ENCODE measurements at regions not wholly inside any gene's neighbourhood (a gene's known extent, or its start where the extent isn't known, plus 50 kb on each side); places are given as distances from the start of the nearest gene placed in this dataset.

- no peak overlapping the region for H3K4me3 ChIP-seq (ENCODE audit: low read length)
- no peaks in the 10 kb centered on the region for H3K9me3 ChIP-seq (ENCODE audit: low read length)
- no peaks in the 10 kb centered on the region for H4K20me1 ChIP-seq (ENCODE audit: low read length)
- ChIA-PET CTCF (no interaction called here), POLR2A (ENCODE audit: unreplicated experiment) (no interaction called here)
- TF ChIP-seq EZH2 (IDR thresholded peaks at IDR 0.05; ENCODE audit: low read length, unreplicated experiment) (no peak), EZH2phosphoT487 (IDR thresholded peaks at IDR 0.05; ENCODE audit: borderline replicate concordance, low read length) (no peak), CTCF (conservative IDR thresholded peaks at IDR 0.05; ENCODE audit: low read depth, low read length) (no peak)
- H3K79me2 ChIP-seq (ENCODE audit: low read length) = no peaks in the 10 kb centered on the region
- H3K36me3 ChIP-seq (ENCODE audit: low read depth, low read length) = no peaks in the 10 kb centered on the region
- BruUV-seq (replicated peaks) = no TSS peak
- intact Hi-C loops (cut with micrococcal nuclease) = no loop called here
- no peak overlapping the region for H2AFZ ChIP-seq (ENCODE audit: low read length)
- no peak overlapping the region for H3K4me2 ChIP-seq (ENCODE audit: low read length)
- no peaks in the 10 kb centered on the region for H3K4me1 ChIP-seq (ENCODE audit: insufficient read depth, low read length)
- no peak overlapping the region for H3K9ac ChIP-seq (ENCODE audit: low read length)
- no peaks in the 10 kb centered on the region for H3K27me3 ChIP-seq (ENCODE audit: low read length)
- no peaks in the 10 kb centered on the region for H3K9me2 ChIP-seq (replicated peaks; ENCODE audit: low read length)
- DNase-seq (no peak), ATAC-seq (no peak)
- no peaks in the 10 kb centered on the region for H3F3A ChIP-seq (ENCODE audit: low read length, unreplicated experiment)
- no peak overlapping the region for H3K27ac ChIP-seq (ENCODE audit: low read length)
Observed at GRCh38 chr3:29176501-29176900, 104.4 kb upstream of the RBMS3 start.

GRCh38 chr3:29178809-29179793 is 101.8 kb upstream of the RBMS3 start:
- Histone ChIP-seq H2AFZ (ENCODE audit: low read length) (no peak overlapping the region), H3K9ac (ENCODE audit: low read length) (no peak overlapping the region), H4K20me1 (ENCODE audit: low read length) (no peaks in the 10 kb centered on the region), H3K36me3 (ENCODE audit: low read depth, low read length) (no peaks in the 10 kb centered on the region), H3K9me3 (ENCODE audit: low read length) (no peaks in the 10 kb centered on the region), H3K27me3 (ENCODE audit: low read length) (no peaks in the 10 kb centered on the region), H3K4me1 (ENCODE audit: insufficient read depth, low read length) (no peaks in the 10 kb centered on the region), H3K79me2 (ENCODE audit: low read length) (no peaks in the 10 kb centered on the region), H3K4me2 (ENCODE audit: low read length) (no peak overlapping the region), H3K9me2 (replicated peaks; ENCODE audit: low read length) (no peaks in the 10 kb centered on the region), H3K27ac (ENCODE audit: low read length) (no peak overlapping the region), H3K4me3 (ENCODE audit: low read length) (no peak overlapping the region), H3F3A (ENCODE audit: low read length, unreplicated experiment) (no peaks in the 10 kb centered on the region)
- TF ChIP-seq CTCF (conservative IDR thresholded peaks at IDR 0.05; ENCODE audit: low read depth, low read length) = no peak
- intact Hi-C loops (cut with micrococcal nuclease) = no loop called here
- ATAC-seq = no peak
- DNase-seq = no peak
- no TSS peak for BruUV-seq (replicated peaks)
- ChIA-PET POLR2A (ENCODE audit: unreplicated experiment) (no interaction called here), CTCF (no interaction called here)

GRCh38 chr3:29181149-29181780 is 99.6 kb upstream of the RBMS3 start:
- Histone ChIP-seq H2AFZ (ENCODE audit: low read length) (no peak overlapping the region), H4K20me1 (ENCODE audit: low read length) (no peaks in the 10 kb centered on the region), H3K79me2 (ENCODE audit: low read length) (no peaks in the 10 kb centered on the region), H3K27ac (ENCODE audit: low read length) (no peak overlapping the region), H3K36me3 (ENCODE audit: low read depth, low read length) (no peaks in the 10 kb centered on the region), H3F3A (ENCODE audit: low read length, unreplicated experiment) (peaks cover 8% of the 10 kb centered on the region), H3K9me2 (replicated peaks; ENCODE audit: low read length) (no peaks in the 10 kb centered on the region), H3K4me2 (ENCODE audit: low read length) (no peak overlapping the region), H3K9me3 (ENCODE audit: low read length) (no peaks in the 10 kb centered on the region), H3K27me3 (ENCODE audit: low read length) (no peaks in the 10 kb centered on the region), H3K4me1 (ENCODE audit: insufficient read depth, low read length) (peaks cover 17% of the 10 kb centered on the region), H3K4me3 (ENCODE audit: low read length) (no peak overlapping the region), H3K9ac (ENCODE audit: low read length) (no peak overlapping the region)
- CTCF ChIA-PET = no interaction called here
- POLR2A ChIA-PET (ENCODE audit: unreplicated experiment) = no interaction called here
- no TSS peak for BruUV-seq (replicated peaks)
- no peak for TF ChIP-seq EZH2 (IDR thresholded peaks at IDR 0.05; ENCODE audit: low read length, unreplicated experiment)
- TF ChIP-seq CTCF (conservative IDR thresholded peaks at IDR 0.05; ENCODE audit: low read depth, low read length) = no peak
- no peak for TF ChIP-seq EZH2phosphoT487 (IDR thresholded peaks at IDR 0.05; ENCODE audit: borderline replicate concordance, low read length)
- DNase-seq (no peak), ATAC-seq (no peak)
- intact Hi-C loops (cut with micrococcal nuclease) = no loop called here
